ENCODE measurements at regions not wholly inside any gene's neighbourhood (a gene's known extent, or its start where the extent isn't known, plus 50 kb on each side); places are given as distances from the start of the nearest gene placed in this dataset.

- H3K4me1 ChIP-seq (ENCODE audit: control insufficient read depth in 1 of 2, low read depth in 2 of 2), result no peaks in the 10 kb centered on the region
- DNase-seq (ENCODE audit: low spot score) (no peak), ATAC-seq (ENCODE audit: insufficient number of reproducible peaks, low FRiP score, low read depth) (no peak)
- no peak for TF ChIP-seq CTCF (IDR thresholded peaks at IDR 0.05)
- H3K27me3 ChIP-seq (replicated peaks; ENCODE audit: insufficient read depth), result no peaks in the 10 kb centered on the region
- H3K27ac ChIP-seq, result no peak overlapping the region
- H3K9me3 ChIP-seq, result no peaks in the 10 kb centered on the region
- H3K4me3 ChIP-seq, result no peak overlapping the region
- no peaks in the 10 kb centered on the region for H3K36me3 ChIP-seq
Observed at GRCh38 chr2:78202986-78203670, 681.0 kb upstream of the LRRTM4 start.

GRCh38 chr2:78218066-78218465, 695.9 kb upstream of the LRRTM4 start:
- ATAC-seq (ENCODE audit: insufficient number of reproducible peaks, low FRiP score, low read depth) (no peak), DNase-seq (ENCODE audit: low spot score) (no peak)
- Histone ChIP-seq H3K4me3 (no peak overlapping the region), H3K9me3 (no peaks in the 10 kb centered on the region), H3K27me3 (replicated peaks; ENCODE audit: insufficient read depth) (no peaks in the 10 kb centered on the region), H3K27ac (no peak overlapping the region), H3K4me1 (ENCODE audit: control insufficient read depth in 1 of 2, low read depth in 2 of 2) (no peaks in the 10 kb centered on the region), H3K36me3 (no peaks in the 10 kb centered on the region)
- no peak for TF ChIP-seq CTCF (IDR thresholded peaks at IDR 0.05)

- H3K9me3 ChIP-seq, result no peaks in the 10 kb centered on the region
- no peak for TF ChIP-seq CTCF (IDR thresholded peaks at IDR 0.05)
- no peak overlapping the region for H3K4me3 ChIP-seq
- no peaks in the 10 kb centered on the region for H3K27me3 ChIP-seq (replicated peaks; ENCODE audit: insufficient read depth)
- ATAC-seq (ENCODE audit: insufficient number of reproducible peaks, low FRiP score, low read depth), result no peak
- no peaks in the 10 kb centered on the region for H3K4me1 ChIP-seq (ENCODE audit: control insufficient read depth in 1 of 2, low read depth in 2 of 2)
- no peak for DNase-seq (ENCODE audit: low spot score)
- no peak overlapping the region for H3K27ac ChIP-seq
- no peaks in the 10 kb centered on the region for H3K36me3 ChIP-seq
Observed at GRCh38 chr2:78237704-78238103, 715.5 kb upstream of the LRRTM4 start.

GRCh38 chr2:78245394-78246135, 723.4 kb upstream of the LRRTM4 start:
- Histone ChIP-seq H3K4me1 (ENCODE audit: control insufficient read depth in 1 of 2, low read depth in 2 of 2) (no peaks in the 10 kb centered on the region), H3K36me3 (no peaks in the 10 kb centered on the region), H3K4me3 (no peak overlapping the region), H3K27ac (no peak overlapping the region), H3K27me3 (replicated peaks; ENCODE audit: insufficient read depth) (no peaks in the 10 kb centered on the region), H3K9me3 (peaks cover 3% of the 10 kb centered on the region)
- no peak for DNase-seq (ENCODE audit: low spot score)
- ATAC-seq (ENCODE audit: insufficient number of reproducible peaks, low FRiP score, low read depth), result no peak
- TF ChIP-seq CTCF (IDR thresholded peaks at IDR 0.05), result no peak

GRCh38 chr2:78251708-78252107, 729.5 kb upstream of the LRRTM4 start:
- Histone ChIP-seq H3K4me3 (no peak overlapping the region), H3K9me3 (peaks cover 3% of the 10 kb centered on the region), H3K4me1 (ENCODE audit: control insufficient read depth in 1 of 2, low read depth in 2 of 2) (no peaks in the 10 kb centered on the region), H3K27me3 (replicated peaks; ENCODE audit: insufficient read depth) (no peaks in the 10 kb centered on the region), H3K27ac (no peak overlapping the region), H3K36me3 (no peaks in the 10 kb centered on the region)
- TF ChIP-seq CTCF (IDR thresholded peaks at IDR 0.05), result no peak
- ATAC-seq (ENCODE audit: insufficient number of reproducible peaks, low FRiP score, low read depth), result no peak
- DNase-seq (ENCODE audit: low spot score), result no peak
